GM21381 (cell line): ENCODE measurements at regions not wholly inside any gene's neighbourhood (a gene's known extent, or its start where the extent isn't known, plus 50 kb on each side); places are given as distances from the start of the nearest gene placed in this dataset.
"Not testable (repeated sequence)": the region's sequence is repeated elsewhere in the genome, so short reads cannot be mapped to it uniquely, and the experiment has no call there.

Source experiments
- ATAC-seq: cut with Tn5 transposase; IDR thresholded peaks from one replicate; pipeline ENCODE4 v1.9.1; 2021; ENCODE audit warnings: mild to moderate bottlenecking, moderate library complexity; ENCODE audit not compliant: unreplicated experiment

DNA sequence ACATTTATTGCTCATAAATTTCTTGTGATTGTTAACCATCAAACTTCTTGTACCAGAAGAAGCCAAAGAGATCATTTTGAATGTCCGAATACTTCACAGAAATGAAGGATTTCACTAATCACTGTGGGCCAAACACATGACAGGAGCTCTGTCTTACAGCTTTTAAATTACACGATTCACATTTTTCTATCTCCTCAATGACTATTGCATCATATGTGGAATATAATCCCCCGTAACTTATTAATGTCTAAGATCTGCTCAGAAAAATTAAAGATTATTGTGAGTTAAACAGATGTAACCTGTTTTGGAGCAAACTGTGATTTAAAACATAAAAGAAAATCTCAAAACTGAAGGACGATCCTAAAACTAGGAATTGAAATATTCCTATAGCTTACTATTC lies 645.2 kb upstream of the COX7C start:
- ATAC-seq, result no peak

DNA sequence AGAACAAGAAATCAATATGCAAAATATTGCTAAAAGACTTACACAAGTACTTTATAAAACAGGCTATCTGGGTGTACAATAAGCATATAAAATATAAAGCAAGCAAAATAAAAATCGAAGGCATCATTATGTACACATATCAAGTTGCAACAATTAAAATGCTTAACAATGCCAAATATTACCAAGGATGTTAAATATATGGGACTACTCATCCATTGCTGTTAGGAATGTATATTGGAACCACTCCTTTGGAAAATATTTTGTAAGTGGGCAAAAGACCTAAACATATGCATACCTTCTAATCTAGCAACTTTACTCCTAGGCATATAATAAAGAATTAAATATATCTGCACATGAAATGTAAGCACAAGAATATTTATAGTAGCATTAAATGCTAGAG lies 632.6 kb upstream of the COX7C start:
- ATAC-seq, result no peak

DNA sequence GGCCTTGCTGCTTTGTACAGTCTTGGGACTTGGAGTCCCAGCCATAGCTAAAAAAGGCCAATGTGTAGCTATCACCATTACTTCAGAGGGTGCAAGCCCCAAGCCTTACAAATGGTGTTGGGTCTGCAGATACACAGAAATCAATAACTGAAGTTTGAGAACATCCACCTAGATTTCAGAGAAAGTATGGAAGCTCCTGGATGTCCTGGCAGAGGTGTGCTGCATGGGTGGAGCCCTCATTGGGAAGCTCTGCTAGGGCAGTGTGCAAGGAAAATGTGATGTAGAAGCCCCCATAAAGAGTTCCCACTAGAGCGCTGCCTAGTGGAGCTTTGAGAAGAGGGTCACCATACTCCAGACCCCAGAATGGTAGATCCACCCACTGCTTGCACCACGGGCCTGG lies 626.7 kb upstream of the COX7C start:
- no peak for ATAC-seq

DNA sequence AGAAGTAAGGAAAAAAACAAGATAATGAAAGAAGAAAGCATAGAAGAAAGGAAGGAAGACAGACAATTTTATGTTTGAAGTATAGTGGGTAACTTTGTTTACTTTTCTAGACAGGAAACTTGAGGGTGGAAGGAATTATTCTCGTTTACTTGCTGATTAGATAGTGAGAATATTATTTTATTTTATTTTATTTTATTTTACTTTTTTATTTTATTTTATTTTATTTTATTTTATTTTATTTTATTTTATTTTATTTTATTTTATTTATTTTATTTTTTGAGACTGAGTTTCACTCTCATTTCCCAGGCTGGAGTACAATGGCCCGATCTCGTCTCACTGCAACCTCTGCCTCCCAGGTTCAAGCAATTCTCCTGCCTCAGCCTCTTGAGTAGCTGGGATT lies 623.1 kb upstream of the COX7C start:
- not testable (repeated sequence) for ATAC-seq

DNA sequence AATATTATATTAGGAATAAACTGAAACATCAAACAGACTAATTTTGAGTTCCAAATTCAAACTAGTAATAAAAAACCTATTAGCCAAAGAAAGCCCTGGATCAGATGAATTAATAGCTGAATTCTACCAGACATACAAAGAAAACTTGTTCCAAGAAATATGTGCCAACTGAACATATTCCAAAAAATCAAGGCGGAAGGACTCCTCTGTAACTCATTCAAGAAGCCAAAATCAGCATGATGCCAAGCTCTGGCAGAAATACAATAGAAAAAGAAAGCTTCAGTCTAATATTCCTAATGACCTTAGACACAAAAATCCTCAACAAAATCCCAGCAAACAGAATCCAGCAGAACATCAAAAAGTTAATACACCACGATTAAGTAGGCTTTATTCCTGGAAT lies 619.1 kb upstream of the COX7C start:
- no peak for ATAC-seq

DNA sequence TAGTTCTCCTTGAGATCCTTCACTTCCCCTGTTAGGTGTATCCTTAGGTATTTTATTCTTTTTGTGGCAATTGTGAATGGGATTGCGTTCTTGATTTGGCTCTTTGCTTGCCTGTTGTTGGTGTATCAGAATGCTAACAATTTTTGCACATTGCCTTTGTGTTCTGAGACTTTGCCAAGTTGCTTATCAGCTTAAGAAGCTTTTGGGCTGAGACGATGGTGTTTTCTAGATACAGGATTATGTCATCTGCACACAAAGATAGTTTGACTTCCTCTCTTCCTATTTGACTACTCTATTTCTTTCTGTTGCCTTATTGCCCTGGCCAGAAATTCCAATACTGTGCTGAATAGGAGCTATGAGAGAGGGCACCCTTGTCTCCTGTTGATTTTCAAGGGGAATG lies 609.4 kb upstream of the COX7C start:
- ATAC-seq, result no peak

DNA sequence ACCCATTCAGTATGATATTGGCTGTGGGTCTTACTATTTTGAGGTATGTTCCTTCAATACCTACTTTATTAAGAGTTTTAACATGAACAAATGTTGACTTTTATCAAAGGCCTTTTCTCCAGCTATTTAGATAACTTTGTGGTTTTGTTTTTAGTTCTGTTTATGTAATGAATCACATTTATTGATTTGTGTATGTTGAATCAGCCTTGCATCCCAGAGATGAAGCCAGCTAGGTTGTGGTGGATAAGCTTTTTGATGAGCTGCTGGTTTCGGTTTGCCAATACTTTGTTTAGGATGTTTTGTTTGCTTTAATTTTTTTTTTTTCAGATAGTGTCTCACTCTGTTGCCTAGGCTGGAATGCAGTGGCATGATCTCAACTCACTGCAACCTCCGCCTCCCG lies 609.0 kb upstream of the COX7C start:
- no peak for ATAC-seq

DNA sequence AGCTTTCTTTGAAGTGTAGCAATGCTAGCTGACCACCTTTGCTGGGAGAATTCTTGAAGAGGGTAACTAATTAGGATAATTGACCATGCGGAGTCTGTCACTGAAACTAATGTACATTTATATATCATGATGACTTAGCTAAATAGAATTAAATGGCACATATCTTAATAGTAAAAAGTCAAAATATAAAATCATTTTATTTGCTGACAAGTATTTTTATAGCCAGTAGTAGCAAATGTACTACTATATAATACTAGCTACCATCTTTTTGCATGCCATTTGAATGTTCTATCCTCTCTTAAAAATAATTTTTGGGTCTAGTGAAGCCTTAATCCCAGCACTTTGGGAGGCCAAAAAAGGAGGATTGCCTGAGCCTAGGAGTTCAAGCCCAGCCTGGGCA lies 605.8 kb upstream of the COX7C start:
- no peak for ATAC-seq

DNA sequence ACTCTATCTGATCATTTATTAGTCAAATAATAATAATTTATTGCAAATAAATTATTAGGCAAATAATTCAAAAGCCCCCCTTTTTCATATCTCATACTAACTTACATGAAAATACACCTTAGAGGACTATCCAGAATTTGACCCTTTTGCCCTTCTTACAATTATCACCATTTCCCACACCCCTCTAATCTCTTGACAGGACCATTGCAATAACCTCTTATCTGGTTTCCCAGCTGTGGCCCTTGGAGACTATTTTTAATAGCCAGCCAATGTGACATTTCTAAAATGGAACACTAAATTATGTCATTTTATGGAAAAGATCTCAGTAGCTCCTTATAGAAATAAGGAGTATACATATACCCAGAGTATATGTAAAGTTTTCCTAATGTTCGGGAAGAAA lies 588.4 kb upstream of the COX7C start:
- no peak for ATAC-seq

DNA sequence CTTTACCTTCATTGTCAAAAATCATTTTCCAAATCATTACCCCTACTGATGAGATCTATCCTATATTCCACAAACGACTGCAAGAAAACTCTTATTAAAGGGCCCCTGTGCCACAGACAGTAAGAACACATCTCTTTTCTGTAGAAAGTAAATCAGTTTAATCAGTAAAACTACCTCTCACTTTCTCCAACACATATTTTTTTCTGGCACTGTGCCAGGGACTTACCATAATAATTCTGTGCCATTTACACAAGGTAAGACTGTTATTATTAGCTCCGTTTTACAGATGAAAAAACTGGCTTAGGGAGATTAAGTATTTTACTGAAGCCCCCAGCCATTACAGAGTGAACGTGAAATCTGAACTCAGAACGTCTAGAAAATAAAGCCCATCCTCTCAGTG lies 587.0 kb upstream of the COX7C start:
- no peak for ATAC-seq

DNA sequence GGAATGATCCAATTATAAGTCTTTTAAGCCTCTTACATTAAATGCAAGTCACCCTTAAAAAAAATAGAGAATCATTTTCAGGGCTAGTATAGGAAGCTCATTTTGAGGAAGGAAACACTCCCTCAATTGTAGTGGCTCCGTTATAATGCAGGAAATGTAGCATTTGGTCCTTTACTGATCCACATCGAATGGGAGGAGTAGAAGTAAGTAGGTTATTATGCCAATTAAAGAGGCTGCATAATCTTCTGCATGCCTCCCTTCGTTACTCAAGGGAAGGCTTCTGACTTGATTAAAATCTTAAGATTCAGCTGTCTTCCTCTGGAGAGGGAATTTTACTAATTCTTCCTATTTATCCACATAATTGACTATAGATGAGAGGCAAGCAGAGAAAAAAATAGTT lies 579.2 kb upstream of the COX7C start:
- ATAC-seq, result no peak

DNA sequence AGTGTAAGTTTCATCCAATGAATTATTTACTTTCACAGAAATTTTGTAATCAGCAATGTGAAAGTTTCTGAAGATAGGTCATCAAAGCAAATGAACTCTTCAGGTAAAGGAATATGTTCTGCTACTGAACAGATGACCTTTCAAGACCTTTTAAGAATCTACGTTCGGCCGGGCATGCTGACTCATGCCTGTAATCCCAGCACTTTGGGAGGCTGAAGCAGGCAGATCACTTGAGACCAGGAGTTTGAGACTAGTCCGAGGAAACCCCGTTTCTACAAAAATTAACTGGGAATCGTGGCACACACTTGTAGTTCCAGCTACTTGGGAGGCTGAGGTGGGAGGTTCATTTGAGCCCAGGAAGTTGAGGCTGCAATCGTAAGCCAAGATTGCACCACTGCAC lies 578.4 kb upstream of the COX7C start:
- no peak for ATAC-seq

DNA sequence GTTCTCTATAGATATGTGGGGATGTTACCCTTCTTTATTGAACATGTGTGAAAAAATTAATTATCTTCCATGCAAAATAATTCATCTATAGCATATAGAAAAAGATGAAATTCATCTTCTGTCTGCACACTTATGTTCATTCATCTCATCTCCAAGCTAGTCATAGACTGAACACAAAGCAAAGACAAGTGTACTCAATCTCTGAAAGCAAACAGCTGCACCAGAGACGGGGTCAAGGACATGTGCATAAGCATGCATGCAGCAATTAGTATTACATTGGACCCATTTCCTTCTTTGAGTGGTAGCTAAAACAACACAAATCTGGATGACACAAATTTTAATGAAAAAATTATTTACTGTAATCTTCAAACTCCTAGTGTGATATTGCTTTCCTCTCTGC lies 547.0 kb upstream of the COX7C start:
- no peak for ATAC-seq

DNA sequence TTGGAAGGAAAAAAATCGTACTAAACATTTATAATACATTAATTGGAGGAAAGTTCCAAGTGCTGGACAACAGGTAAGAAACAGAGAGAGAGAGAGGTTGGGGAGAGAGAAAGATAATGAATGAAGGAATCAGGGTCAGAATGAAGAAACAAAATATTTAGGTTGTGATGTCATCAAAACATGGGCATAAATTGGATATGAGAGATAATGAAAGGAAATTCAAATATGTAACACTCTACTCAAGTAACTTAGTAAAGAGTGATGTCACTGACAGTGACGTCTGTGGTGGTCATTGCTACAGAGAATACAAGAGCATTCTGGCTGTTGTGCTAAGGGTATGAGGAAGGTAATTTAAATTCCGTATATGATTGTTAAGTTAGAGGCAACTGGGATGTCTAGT lies 543.4 kb upstream of the COX7C start:
- ATAC-seq, result no peak

DNA sequence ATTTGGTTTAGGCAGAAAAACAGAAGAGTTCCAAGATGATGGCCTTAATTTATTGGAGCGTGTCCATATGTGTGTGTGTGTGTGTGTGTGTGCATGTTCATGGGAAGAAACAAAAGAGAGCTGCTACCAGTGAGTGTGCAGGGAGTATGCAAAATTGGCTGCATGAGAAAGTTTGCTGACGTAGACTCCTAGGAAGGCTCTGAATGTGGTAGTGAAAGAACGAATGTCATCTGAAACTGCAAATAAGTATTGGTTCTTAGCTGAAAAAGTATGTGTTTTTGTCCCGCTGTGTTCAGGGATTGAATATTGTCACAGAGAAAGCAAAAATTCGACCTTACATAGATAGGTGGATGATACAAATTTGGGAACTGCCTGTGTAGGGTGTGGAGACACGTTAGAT lies 542.6 kb upstream of the COX7C start:
- ATAC-seq, result no peak

DNA sequence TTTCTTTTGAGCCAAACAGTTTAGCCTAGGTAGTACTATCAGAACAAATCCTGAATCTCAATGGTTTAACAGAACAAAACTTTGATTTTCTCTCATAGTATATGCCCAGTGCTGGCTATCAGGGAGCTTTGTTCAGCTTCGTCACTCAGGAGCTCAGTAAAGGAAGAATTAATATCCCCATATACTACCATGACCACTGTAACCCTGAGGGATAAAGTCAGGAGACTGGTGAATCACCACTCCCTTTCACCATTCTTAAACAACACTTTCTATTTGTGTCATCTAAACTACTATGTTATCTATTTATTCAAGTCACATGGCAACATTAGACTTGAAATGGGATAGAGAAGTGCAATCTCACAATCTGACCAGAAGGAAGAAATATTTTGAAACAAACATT lies 522.6 kb upstream of the COX7C start:
- ATAC-seq, result no peak

DNA sequence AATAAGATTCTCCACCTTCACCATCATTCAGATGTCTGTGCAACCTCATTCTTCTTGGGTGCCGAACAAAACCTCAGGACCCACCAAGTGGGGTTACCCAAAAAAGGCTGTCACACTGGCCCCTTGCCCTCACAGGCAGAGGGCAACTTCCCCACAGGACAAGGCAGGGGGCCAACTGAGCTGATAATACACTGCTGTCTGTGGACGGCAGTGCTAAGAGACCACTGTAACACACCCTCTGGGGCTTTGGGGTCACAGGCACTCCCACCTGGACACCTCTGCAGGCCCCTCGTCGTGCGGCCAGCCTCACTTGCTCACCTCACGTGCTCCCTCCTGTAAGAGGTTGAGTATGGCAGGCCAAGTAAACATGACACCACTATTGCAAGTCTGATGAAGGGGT lies 515.8 kb upstream of the COX7C start:
- ATAC-seq, result no peak

DNA sequence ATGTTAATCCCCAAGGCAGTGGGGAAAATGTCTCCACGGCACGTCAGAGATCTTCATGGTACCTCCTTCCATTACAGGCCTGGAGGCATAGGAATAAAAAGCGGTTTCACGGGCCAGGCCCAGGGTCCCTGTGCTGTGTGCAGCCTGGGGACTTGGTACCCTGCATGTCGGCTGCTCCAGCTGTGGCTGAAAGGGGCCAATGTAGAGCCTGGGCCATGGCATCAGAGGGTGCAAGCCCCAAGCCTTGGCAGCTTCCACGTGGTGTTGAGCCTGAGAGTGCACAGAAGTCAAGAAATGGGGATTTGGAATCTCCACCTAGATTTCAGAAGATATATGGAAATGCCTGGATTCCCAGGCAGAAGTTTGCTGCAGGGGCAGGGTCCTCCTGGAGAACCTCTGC lies 508.9 kb upstream of the COX7C start:
- ATAC-seq, result no peak

DNA sequence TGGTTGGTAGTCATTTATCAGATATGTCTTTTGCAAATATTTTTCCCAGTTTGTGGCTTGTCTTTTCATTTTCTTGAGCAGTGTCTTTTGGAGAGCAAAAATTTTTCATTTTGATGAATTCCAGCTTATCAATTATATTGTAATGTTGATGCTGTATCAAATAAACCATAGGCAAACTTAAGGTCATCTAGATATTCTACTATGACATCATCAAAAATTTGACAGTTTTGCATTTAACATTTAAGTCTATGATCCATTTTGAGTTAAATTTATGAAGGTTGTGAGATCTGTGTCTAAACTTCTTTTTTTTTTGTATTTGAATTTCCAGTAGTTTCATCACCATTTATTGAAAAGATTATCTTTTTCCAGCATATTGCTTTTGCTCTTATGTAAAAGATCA lies 505.5 kb upstream of the COX7C start:
- no peak for ATAC-seq

DNA sequence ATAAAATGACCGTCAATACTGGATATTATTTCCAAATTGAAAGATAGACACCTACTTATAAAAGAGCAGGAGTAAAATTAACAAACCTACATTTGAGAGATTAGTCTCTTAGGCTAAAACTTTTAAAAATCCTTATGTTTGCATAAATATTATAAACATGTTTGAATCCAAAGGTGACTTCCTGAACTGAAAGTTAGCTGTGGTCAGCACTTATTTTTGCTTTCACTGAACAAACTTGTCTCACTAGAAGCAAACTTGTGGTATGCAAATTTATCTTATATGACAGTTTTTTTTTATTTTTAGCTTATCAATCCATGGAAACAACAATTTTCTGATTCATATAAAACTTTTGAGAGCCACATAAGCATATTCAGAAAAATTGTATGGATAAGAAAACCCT lies 502.6 kb upstream of the COX7C start:
- ATAC-seq, result no peak

DNA sequence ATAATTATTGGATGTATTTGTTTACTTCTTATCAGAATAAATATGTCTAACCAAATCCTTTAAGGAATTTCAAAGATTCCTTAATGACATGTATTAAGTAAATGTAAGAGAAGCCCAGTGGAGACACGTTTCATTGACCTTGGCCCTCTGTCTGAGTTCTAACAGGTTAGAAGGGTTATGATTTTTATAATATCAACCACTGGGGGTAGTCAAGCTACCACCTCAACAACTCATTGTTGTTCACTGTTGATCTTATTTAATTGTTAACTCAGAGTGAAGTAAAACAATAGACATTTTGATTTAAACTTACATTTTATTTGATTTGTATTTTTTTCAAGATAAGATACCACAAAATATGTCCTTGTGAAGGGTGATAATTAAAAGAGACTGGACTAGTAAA lies 499.2 kb upstream of the COX7C start:
- no peak for ATAC-seq

DNA sequence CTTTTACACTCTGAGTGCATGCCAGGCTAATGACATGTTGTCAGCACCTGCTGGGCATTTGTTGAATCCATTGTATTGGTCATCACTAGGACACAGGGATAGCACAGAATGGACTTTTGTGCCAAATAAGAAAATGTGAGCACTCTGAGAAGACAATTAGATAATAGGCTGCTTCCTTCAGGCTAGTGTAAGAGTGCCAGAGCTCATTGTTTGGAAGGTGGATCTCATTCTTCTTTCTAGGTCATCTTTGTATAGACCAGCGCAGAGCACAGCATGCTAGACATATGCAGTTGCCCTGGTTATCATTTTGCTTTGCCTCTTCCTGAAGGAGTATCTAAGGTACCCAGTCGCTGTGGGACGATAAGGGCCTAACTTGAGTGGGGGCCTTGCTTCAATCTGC lies 493.4 kb upstream of the COX7C start:
- no peak for ATAC-seq

DNA sequence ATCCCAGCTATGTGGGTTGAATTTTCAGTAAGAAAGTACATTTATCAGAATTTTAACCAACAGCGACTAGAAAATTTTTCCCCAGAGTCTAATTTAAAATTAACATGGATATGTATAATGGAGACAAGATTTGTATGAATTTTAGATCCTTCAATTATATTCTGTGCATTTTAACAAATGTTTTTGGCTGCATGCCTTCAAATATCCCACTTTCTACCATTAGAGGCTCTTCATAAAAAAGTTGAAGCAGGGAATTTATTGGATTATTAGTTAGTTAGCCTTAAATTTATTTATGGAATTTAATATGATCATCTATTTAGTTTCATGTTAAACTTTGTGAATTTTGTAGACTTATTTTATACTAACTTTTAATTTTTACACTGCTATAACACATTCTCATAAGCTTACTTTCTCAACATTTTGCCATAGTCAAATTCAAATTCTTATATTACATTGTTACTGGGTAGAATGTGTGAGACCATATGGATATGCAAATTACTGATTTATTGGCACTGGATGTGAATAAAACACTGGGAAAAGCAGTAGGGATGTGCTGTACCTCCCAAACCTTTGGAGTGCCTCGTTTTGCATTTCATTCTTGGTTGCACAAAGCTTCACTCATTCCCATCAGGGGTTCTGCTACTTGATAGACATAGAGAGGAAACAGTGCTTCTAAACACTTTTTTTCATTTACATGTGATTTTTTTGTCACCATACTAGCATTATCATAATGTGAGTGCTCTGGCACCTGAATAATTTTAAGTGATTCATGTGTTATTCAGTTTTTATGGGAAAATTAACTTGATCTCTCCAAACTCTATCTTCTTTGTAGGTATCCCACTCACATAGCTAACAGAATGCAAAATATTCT lies 491.8 kb upstream of the COX7C start:
- ATAC-seq, result no peak
